ENCODE measurements at regions not wholly inside any gene's neighbourhood (a gene's known extent, or its start where the extent isn't known, plus 50 kb on each side); places are given as distances from the start of the nearest gene placed in this dataset.

DNA sequence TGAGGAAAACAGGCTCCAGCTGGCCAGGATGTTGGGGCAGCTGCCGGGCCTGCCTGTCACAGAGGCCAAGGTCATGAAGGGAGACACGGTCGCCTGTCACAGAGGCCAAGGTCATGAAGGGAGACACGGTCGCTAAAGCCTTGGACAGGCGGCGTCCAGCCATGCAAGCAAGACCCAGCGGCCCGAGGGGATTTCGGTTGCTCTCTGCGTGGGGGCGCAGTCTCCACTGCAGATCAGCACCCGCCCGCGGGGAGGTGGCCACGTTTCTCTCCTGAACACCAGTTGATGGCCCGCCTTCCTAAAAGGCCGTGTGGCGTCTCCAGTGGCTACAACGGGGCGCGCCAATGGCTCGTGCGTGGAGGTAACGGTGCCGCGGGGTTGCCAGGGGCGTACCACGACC lies 67.0 kb upstream of the PCGF5 start:
- Histone ChIP-seq H3K4me3 (ENCODE audit: low read depth in 2 of 2, low read length in 1 of 2) (no peak overlapping the region), H2AFZ (ENCODE audit: low read depth) (no peak overlapping the region), H3K9ac (no peak overlapping the region), H3K36me3 (replicated peaks in 1 of 2; ENCODE audit: control insufficient read depth in 1 of 2, insufficient read depth in 2 of 2, low read length in 1 of 2) (no peaks in the 10 kb centered on the region), H4K20me1 (ENCODE audit: insufficient read depth) (no peaks in the 10 kb centered on the region), H3F3A (replicated peaks; ENCODE audit: insufficient read depth) (no peaks in the 10 kb centered on the region), H3K79me2 (ENCODE audit: insufficient read depth) (no peaks in the 10 kb centered on the region), H3K27ac (ENCODE audit: low read depth in 2 of 2, low read length in 1 of 2) (no peak overlapping the region), H3K9me2 (no peaks in the 10 kb centered on the region), H3K9me3 (no peaks in the 10 kb centered on the region), H3K4me1 (ENCODE audit: control insufficient read depth in 1 of 2, insufficient read depth in 2 of 2, low read depth in 1 of 2, low read length in 1 of 2) (no peaks in the 10 kb centered on the region), H3K27me3 (ENCODE audit: insufficient read depth) (no peaks in the 10 kb centered on the region), H3K4me2 (no peak overlapping the region)
- ChIA-PET CTCF (no interaction called here), POLR2A (no interaction called here)
- WGBS (ENCODE audit: low lambda C conversion rate) = 95% methylated on average over 21 of the region's 29 CpGs
- TF ChIP-seq JUND (IDR thresholded peaks at IDR 0.05) (no peak), GABPA (IDR thresholded peaks at IDR 0.05; ENCODE audit: low read depth) (no peak), MEF2A (IDR thresholded peaks at IDR 0.05; ENCODE audit: borderline replicate concordance, low read depth) (no peak), RCOR1 (IDR thresholded peaks at IDR 0.05; ENCODE audit: low read length) (no peak), FOXM1 (IDR thresholded peaks at IDR 0.05; ENCODE audit: low read depth) (no peak), POLR2AphosphoS5 (IDR thresholded peaks at IDR 0.05; ENCODE audit: low read depth, low read length) (no peak)
- TF ChIP-seq, protein P1, sequence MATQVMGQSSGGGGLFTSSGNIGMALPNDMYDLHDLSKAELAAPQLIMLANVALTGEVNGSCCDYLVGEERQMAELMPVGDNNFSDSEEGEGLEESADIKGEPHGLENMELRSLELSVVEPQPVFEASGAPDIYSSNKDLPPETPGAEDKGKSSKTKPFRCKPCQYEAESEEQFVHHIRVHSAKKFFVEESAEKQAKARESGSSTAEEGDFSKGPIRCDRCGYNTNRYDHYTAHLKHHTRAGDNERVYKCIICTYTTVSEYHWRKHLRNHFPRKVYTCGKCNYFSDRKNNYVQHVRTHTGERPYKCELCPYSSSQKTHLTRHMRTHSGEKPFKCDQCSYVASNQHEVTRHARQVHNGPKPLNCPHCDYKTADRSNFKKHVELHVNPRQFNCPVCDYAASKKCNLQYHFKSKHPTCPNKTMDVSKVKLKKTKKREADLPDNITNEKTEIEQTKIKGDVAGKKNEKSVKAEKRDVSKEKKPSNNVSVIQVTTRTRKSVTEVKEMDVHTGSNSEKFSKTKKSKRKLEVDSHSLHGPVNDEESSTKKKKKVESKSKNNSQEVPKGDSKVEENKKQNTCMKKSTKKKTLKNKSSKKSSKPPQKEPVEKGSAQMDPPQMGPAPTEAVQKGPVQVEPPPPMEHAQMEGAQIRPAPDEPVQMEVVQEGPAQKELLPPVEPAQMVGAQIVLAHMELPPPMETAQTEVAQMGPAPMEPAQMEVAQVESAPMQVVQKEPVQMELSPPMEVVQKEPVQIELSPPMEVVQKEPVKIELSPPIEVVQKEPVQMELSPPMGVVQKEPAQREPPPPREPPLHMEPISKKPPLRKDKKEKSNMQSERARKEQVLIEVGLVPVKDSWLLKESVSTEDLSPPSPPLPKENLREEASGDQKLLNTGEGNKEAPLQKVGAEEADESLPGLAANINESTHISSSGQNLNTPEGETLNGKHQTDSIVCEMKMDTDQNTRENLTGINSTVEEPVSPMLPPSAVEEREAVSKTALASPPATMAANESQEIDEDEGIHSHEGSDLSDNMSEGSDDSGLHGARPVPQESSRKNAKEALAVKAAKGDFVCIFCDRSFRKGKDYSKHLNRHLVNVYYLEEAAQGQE (IDR thresholded peaks at IDR 0.05; ENCODE audit: low read depth, low read length) = no peak
- DNase-seq = no peak

DNA sequence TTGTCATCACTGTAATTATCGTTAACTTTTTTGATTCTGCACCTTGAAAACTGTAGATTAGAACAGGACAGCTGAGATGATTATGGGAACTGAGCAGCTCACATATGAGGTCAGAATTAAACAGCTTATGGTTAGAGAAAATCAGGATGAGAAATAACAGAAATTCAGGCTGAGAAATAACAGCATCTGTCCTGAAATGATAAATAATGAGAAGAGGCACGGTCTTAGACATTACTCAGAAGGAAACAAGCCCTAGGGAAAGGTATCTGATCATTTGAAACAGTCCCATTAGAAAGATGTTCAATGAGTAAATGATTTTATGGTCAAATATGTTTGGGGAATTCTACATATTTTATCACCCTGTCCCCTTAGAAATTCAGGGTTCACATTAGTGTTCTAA lies 65.6 kb upstream of the PCGF5 start:
- CTCF ChIA-PET = no interaction called here

More for the DNA sequence above, 65.6 kb upstream of the PCGF5 start:
- Histone ChIP-seq H3K9ac (no peak overlapping the region), H3K27me3 (ENCODE audit: insufficient read depth) (no peaks in the 10 kb centered on the region), H4K20me1 (ENCODE audit: insufficient read depth) (no peaks in the 10 kb centered on the region), H3K4me2 (no peak overlapping the region), H3K4me1 (ENCODE audit: control insufficient read depth in 1 of 2, insufficient read depth in 2 of 2, low read depth in 1 of 2, low read length in 1 of 2) (no peaks in the 10 kb centered on the region), H3K79me2 (ENCODE audit: insufficient read depth) (no peaks in the 10 kb centered on the region), H3K9me3 (no peaks in the 10 kb centered on the region), H3K27ac (ENCODE audit: low read depth in 2 of 2, low read length in 1 of 2) (no peak overlapping the region), H3F3A (replicated peaks; ENCODE audit: insufficient read depth) (no peaks in the 10 kb centered on the region), H3K9me2 (no peaks in the 10 kb centered on the region), H3K4me3 (ENCODE audit: low read depth in 2 of 2, low read length in 1 of 2) (no peak overlapping the region), H3K36me3 (replicated peaks in 1 of 2; ENCODE audit: control insufficient read depth in 1 of 2, insufficient read depth in 2 of 2, low read length in 1 of 2) (no peaks in the 10 kb centered on the region), H2AFZ (ENCODE audit: low read depth) (no peak overlapping the region)
- DNase-seq = no peak
- POLR2A ChIA-PET = no interaction called here
- WGBS (ENCODE audit: low lambda C conversion rate) = 38% methylated on average over 2 of the region's 2 CpGs
- TF ChIP-seq, protein P2, sequence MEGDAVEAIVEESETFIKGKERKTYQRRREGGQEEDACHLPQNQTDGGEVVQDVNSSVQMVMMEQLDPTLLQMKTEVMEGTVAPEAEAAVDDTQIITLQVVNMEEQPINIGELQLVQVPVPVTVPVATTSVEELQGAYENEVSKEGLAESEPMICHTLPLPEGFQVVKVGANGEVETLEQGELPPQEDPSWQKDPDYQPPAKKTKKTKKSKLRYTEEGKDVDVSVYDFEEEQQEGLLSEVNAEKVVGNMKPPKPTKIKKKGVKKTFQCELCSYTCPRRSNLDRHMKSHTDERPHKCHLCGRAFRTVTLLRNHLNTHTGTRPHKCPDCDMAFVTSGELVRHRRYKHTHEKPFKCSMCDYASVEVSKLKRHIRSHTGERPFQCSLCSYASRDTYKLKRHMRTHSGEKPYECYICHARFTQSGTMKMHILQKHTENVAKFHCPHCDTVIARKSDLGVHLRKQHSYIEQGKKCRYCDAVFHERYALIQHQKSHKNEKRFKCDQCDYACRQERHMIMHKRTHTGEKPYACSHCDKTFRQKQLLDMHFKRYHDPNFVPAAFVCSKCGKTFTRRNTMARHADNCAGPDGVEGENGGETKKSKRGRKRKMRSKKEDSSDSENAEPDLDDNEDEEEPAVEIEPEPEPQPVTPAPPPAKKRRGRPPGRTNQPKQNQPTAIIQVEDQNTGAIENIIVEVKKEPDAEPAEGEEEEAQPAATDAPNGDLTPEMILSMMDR (IDR thresholded peaks at IDR 0.05) = no peak
- no peak for TF ChIP-seq EP300 (IDR thresholded peaks at IDR 0.05; ENCODE audit: borderline replicate concordance in 1 of 2, low read depth in 1 of 2, low read length in 1 of 2)
- TF ChIP-seq MEF2A (IDR thresholded peaks at IDR 0.05; ENCODE audit: borderline replicate concordance, low read depth) = no peak
- TF ChIP-seq GATA2 (CRISPR knock-in tag; IDR thresholded peaks at IDR 0.05) = no peak
- TF ChIP-seq FOXJ3 (CRISPR knock-in tag; IDR thresholded peaks at IDR 0.05) = no peak

All from SK-N-SH (cell line).